Liver (tissue), 8 donors: ENCODE measurements at regions not wholly inside any gene's neighbourhood (a gene's known extent, or its start where the extent isn't known, plus 50 kb on each side); places are given as distances from the start of the nearest gene placed in this dataset.

Experiments used
- DNase-seq: peaks from one replicate; pipeline ENCODE4 v3.0.0-alpha.2; 2017; ENCODE audit warnings: low spot score
- H3K27ac ChIP-seq, 2 donors: one replicate each; pipeline ENCODE4 v1.7.0; 2013; ENCODE audit warnings: inconsistent platforms in 2 of 2, low read length in 2 of 2, control low read depth in 1 of 2, low read depth in 1 of 2, mild to moderate bottlenecking in 1 of 2
- H3K27me3 ChIP-seq, 4 donors: one replicate each; pipeline versions ENCODE4 v1.6.1 to v1.7.0; 2013; ENCODE audit warnings: low read length in 3 of 4, inconsistent platforms in 1 of 4, mild to moderate bottlenecking in 1 of 4, moderate library complexity in 1 of 4; ENCODE audit not compliant: control insufficient read depth in 4 of 4, insufficient read depth in 4 of 4
- H3K36me3 ChIP-seq, 4 donors: one replicate each; pipeline versions ENCODE4 v1.6.1 to v1.7.0; 2013; ENCODE audit warnings: low read length in 3 of 4, mild to moderate bottlenecking in 3 of 4, low read depth in 1 of 4, moderate library complexity in 1 of 4; ENCODE audit not compliant: control insufficient read depth in 4 of 4, insufficient read depth in 3 of 4
- H3K4me1 ChIP-seq, 4 donors: one replicate each; pipeline versions ENCODE4 v1.6.1 to v1.7.0; 2013; ENCODE audit warnings: low read length in 3 of 4, mild to moderate bottlenecking in 3 of 4, moderate library complexity in 1 of 4; ENCODE audit not compliant: control insufficient read depth in 4 of 4, insufficient read depth in 4 of 4
- H3K4me3 ChIP-seq, 3 donors: one replicate each; pipeline versions ENCODE4 v1.6.1 to v1.7.0; 2013; ENCODE audit warnings: low read length in 3 of 3, control low read depth in 1 of 3, low read depth in 1 of 3, mild to moderate bottlenecking in 1 of 3
- H3K9ac ChIP-seq, 2 donors: one replicate each; pipeline ENCODE4 v1.7.0; 2013; ENCODE audit warnings: low read length in 2 of 2, mild to moderate bottlenecking in 2 of 2, moderate library complexity in 2 of 2, control low read depth in 1 of 2, low read depth in 1 of 2
- H3K9me3 ChIP-seq, 4 donors: one replicate each; pipeline versions ENCODE4 v1.6.1 to v1.7.0; 2013; ENCODE audit warnings: low read length in 3 of 4; ENCODE audit not compliant: control insufficient read depth in 4 of 4
- ATF3 ChIP-seq: IDR thresholded peaks from 2 replicates; pipeline ENCODE4 v1.6.1; 2016; ENCODE audit warnings: antibody characterized with exemption
- CTCF ChIP-seq: fragments of 150-350 bp; IDR thresholded peaks from 2 replicates; pipeline ENCODE4 v1.5.1; 2017; ENCODE audit warnings: improper control_type of control experiment, low read depth, low read length; ENCODE audit not compliant: missing input control
- EGR1 ChIP-seq, 2 donors: IDR thresholded peaks; 2 replicates each; pipeline ENCODE4 v1.6.1; 2016 to 2018; ENCODE audit warnings: antibody characterized with exemption in 2 of 2, low read depth in 2 of 2
- FOXA1 ChIP-seq: IDR thresholded peaks from 2 replicates; pipeline ENCODE4 v1.6.1; 2016; ENCODE audit warnings: antibody characterized with exemption
- FOXA2 ChIP-seq: IDR thresholded peaks from 2 replicates; pipeline ENCODE4 v1.6.1; 2016; ENCODE audit warnings: antibody characterized with exemption
- GABPA ChIP-seq, 2 donors: IDR thresholded peaks in 1 of 2; conservative IDR thresholded peaks in 1 of 2; 2 replicates each; pipeline ENCODE4 v1.6.1; 2016; ENCODE audit warnings: antibody characterized with exemption in 2 of 2, mild to moderate bottlenecking in 1 of 2, moderate library complexity in 1 of 2
- HNF4A ChIP-seq, 2 donors: conservative IDR thresholded peaks; 2 replicates each; pipeline ENCODE4 v1.6.1; 2016; ENCODE audit warnings: antibody characterized with exemption in 2 of 2, mild to moderate bottlenecking in 2 of 2
- HNF4G ChIP-seq: IDR thresholded peaks from 2 replicates; pipeline ENCODE4 v1.6.1; 2016; ENCODE audit warnings: antibody characterized with exemption
- JUND ChIP-seq, 2 donors: IDR thresholded peaks; 2 replicates each; pipeline ENCODE4 v1.6.1; 2016; ENCODE audit warnings: antibody characterized with exemption in 2 of 2
- MAX ChIP-seq: IDR thresholded peaks from 2 replicates; pipeline ENCODE4 v1.6.1; 2016; ENCODE audit warnings: antibody characterized with exemption
- NR2F2 ChIP-seq: IDR thresholded peaks from 2 replicates; pipeline ENCODE4 v1.6.1; 2016; ENCODE audit warnings: antibody characterized with exemption
- RAD21 ChIP-seq, 2 donors: IDR thresholded peaks; 2 replicates each; pipeline ENCODE4 v1.6.1; 2016; ENCODE audit warnings: antibody characterized with exemption in 2 of 2, mild to moderate bottlenecking in 2 of 2
- REST ChIP-seq: IDR thresholded peaks from 2 replicates; pipeline ENCODE4 v1.6.1; 2016; ENCODE audit warnings: antibody characterized with exemption, mild to moderate bottlenecking
- RXRA ChIP-seq, 2 donors: IDR thresholded peaks; 2 replicates each; pipeline ENCODE4 v1.6.1; 2017 to 2018; ENCODE audit warnings: antibody characterized with exemption in 2 of 2, mild to moderate bottlenecking in 1 of 2
- SP1 ChIP-seq: IDR thresholded peaks from 2 replicates; pipeline ENCODE4 v1.6.1; 2018; ENCODE audit warnings: antibody characterized with exemption, mild to moderate bottlenecking
- TAF1 ChIP-seq: conservative IDR thresholded peaks from 2 replicates; pipeline ENCODE4 v1.6.1; 2016; ENCODE audit warnings: antibody characterized with exemption, mild to moderate bottlenecking
- YY1 ChIP-seq: IDR thresholded peaks from 2 replicates; pipeline ENCODE4 v1.6.1; 2016; ENCODE audit warnings: antibody characterized with exemption, mild to moderate bottlenecking
- ZBTB33 ChIP-seq: IDR thresholded peaks from 2 replicates; pipeline ENCODE4 v1.6.1; 2016; ENCODE audit warnings: antibody characterized with exemption
- WGBS: extraction: QIAGEN DNeasy Blood & Tissue Kit; methylation state at CpG from one replicate; pipeline ENCODE4 v1.1.7; 2013; 5-methylcytosine and 5-hydroxymethylcytosine counted together
- donor health status: healthy.
- donor health status: healthy.
- donor health status: healthy.
- donor health status: healthy.
- donor health status: healthy.

- Histone ChIP-seq H3K36me3 (no peaks in the 10 kb centered on the region), H3K9me3 (no peaks in the 10 kb centered on the region), H3K27ac (no peak overlapping the region), H3K27me3 (no peaks in the 10 kb centered on the region), H3K9ac (no peak overlapping the region), H3K4me1 (no peaks in the 10 kb centered on the region), H3K4me3 (no peak overlapping the region)
- TF ChIP-seq ZBTB33 = no peak
- TF ChIP-seq GABPA (IDR thresholded peaks at IDR 0.05 in 1 of 2, conservative IDR thresholded peaks at IDR 0.05 in 1 of 2) = no peak
- no peak for TF ChIP-seq EGR1 (IDR thresholded peaks at IDR 0.05; ENCODE audit: low read depth in 2 of 2)
- no peak for TF ChIP-seq YY1
- no peak for TF ChIP-seq RAD21 (IDR thresholded peaks at IDR 0.05)
- no peak for TF ChIP-seq ATF3
- TF ChIP-seq NR2F2 = no peak
- TF ChIP-seq MAX = no peak
- no peak for TF ChIP-seq FOXA2
- no peak for DNase-seq
- WGBS = 85% methylated on average over 5 of the region's 5 CpGs
Observed at GRCh38 chr10:84588426-84588825, 260.0 kb downstream of the CCSER2 start.

GRCh38 chr10:84588971-84589370, 260.6 kb downstream of the CCSER2 start:
- H3K27ac ChIP-seq = no peak overlapping the region
- TF ChIP-seq RXRA (IDR thresholded peaks at IDR 0.05) = no peak
- TF ChIP-seq GABPA (IDR thresholded peaks at IDR 0.05 in 1 of 2, conservative IDR thresholded peaks at IDR 0.05 in 1 of 2) = no peak
- TF ChIP-seq HNF4A (conservative IDR thresholded peaks at IDR 0.05) = no peak
- TF ChIP-seq ZBTB33 = no peak
- no peak for TF ChIP-seq REST
- TF ChIP-seq CTCF = no peak
- TF ChIP-seq FOXA1 = no peak
- TF ChIP-seq JUND (IDR thresholded peaks at IDR 0.05) = no peak
- TF ChIP-seq MAX = no peak
- TF ChIP-seq EGR1 (IDR thresholded peaks at IDR 0.05; ENCODE audit: low read depth in 2 of 2) = no peak
- TF ChIP-seq TAF1 = no peak
- TF ChIP-seq YY1 = no peak
- TF ChIP-seq ATF3 = no peak
- TF ChIP-seq HNF4G = no peak
- no peak for TF ChIP-seq NR2F2
- no peak for TF ChIP-seq SP1
- TF ChIP-seq FOXA2 = no peak
- no peak for TF ChIP-seq RAD21 (IDR thresholded peaks at IDR 0.05)

More at GRCh38 chr10:84588971-84589370, 260.6 kb downstream of the CCSER2 start:
- no peaks in the 10 kb centered on the region for H3K36me3 ChIP-seq
- H3K27me3 ChIP-seq = no peaks in the 10 kb centered on the region
- H3K9me3 ChIP-seq = no peaks in the 10 kb centered on the region
- H3K4me1 ChIP-seq = no peaks in the 10 kb centered on the region
- DNase-seq = no peak
- H3K4me3 ChIP-seq = no peak overlapping the region
- H3K9ac ChIP-seq = no peak overlapping the region
- WGBS = 78% methylated on average over 2 of the region's 2 CpGs
